ENCODE measurements at regions not wholly inside any gene's neighbourhood (a gene's known extent, or its start where the extent isn't known, plus 50 kb on each side); places are given as distances from the start of the nearest gene placed in this dataset.

DNA sequence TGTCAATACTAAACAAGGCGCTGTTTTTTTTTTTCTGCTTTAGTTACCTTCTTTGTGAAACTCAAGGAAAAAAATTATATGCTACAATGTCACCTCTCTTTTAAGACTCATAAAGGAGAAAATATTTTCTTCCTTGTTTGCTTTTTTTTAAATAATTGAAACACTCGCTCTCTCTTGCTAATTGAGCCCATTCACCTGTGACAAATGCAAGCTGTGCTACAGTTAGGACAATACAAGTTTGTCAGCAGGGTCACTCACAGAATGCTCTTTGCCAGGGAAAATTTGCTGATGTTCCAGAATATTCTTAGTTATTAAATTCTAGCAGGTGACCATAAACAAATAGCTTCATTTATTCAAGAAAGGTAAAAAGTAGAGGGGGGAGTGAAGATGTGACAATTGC, 375.9 kb upstream of the DPPA4 start:
- TF ChIP-seq, protein P1, sequence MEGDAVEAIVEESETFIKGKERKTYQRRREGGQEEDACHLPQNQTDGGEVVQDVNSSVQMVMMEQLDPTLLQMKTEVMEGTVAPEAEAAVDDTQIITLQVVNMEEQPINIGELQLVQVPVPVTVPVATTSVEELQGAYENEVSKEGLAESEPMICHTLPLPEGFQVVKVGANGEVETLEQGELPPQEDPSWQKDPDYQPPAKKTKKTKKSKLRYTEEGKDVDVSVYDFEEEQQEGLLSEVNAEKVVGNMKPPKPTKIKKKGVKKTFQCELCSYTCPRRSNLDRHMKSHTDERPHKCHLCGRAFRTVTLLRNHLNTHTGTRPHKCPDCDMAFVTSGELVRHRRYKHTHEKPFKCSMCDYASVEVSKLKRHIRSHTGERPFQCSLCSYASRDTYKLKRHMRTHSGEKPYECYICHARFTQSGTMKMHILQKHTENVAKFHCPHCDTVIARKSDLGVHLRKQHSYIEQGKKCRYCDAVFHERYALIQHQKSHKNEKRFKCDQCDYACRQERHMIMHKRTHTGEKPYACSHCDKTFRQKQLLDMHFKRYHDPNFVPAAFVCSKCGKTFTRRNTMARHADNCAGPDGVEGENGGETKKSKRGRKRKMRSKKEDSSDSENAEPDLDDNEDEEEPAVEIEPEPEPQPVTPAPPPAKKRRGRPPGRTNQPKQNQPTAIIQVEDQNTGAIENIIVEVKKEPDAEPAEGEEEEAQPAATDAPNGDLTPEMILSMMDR (IDR thresholded peaks at IDR 0.05), result no peak
- no peak for TF ChIP-seq POLR2A (IDR thresholded peaks at IDR 0.05)
